Aorta (tissue), 5 donors: ENCODE measurements at regions not wholly inside any gene's neighbourhood (a gene's known extent, or its start where the extent isn't known, plus 50 kb on each side); places are given as distances from the start of the nearest gene placed in this dataset.
"Not testable (repeated sequence)": the region's sequence is repeated elsewhere in the genome, so short reads cannot be mapped to it uniquely, and the experiment has no call there.

Source experiments
- ATAC-seq: fragments of 200-7000 bp; cut with Tn5 transposase; one replicate; pipeline ENCODE4 v1.9.1; 2022; ENCODE audit warnings: moderate library complexity; ENCODE audit not compliant: low FRiP score
- DNase-seq, 2 donors: peaks; one replicate each; pipeline ENCODE4 v3.0.0-alpha.2; 2020
- H3K27ac ChIP-seq, 2 donors: one replicate each; pipeline ENCODE4 v1.5.1; 2013; ENCODE audit warnings: low read length in 2 of 2, mild to moderate bottlenecking in 2 of 2, moderate library complexity in 2 of 2, control low read depth in 1 of 2, inconsistent platforms in 1 of 2, low read depth in 1 of 2
- H3K27me3 ChIP-seq, 2 donors: one replicate each; pipeline ENCODE4 v1.6.1; 2013; ENCODE audit warnings: control low read depth in 1 of 2, low read length in 1 of 2, mild to moderate bottlenecking in 1 of 2, moderate library complexity in 1 of 2; ENCODE audit not compliant: insufficient read depth in 2 of 2, control insufficient read depth in 1 of 2
- H3K36me3 ChIP-seq, 2 donors: one replicate each; pipeline ENCODE4 v1.6.1; 2013; ENCODE audit warnings: control low read depth in 1 of 2, low read length in 1 of 2, mild to moderate bottlenecking in 1 of 2; ENCODE audit not compliant: insufficient read depth in 2 of 2, control insufficient read depth in 1 of 2
- H3K4me1 ChIP-seq, 2 donors: one replicate each; pipeline ENCODE4 v1.6.1; 2013; ENCODE audit warnings: low read length in 2 of 2, control low read depth in 1 of 2, mild to moderate bottlenecking in 1 of 2, moderate library complexity in 1 of 2; ENCODE audit not compliant: insufficient read depth in 2 of 2, control insufficient read depth in 1 of 2
- H3K4me3 ChIP-seq, 2 donors: one replicate each; pipeline ENCODE4 v1.5.1; 2013; ENCODE audit warnings: low read length in 2 of 2, control low read depth in 1 of 2, mild to moderate bottlenecking in 1 of 2
- H3K9me3 ChIP-seq: one replicate; pipeline ENCODE4 v1.6.1; 2013; ENCODE audit warnings: mild to moderate bottlenecking, low read length; ENCODE audit not compliant: control insufficient read depth
- WGBS, 2 donors: extraction: QIAGEN DNeasy Blood & Tissue Kit; methylation state at CpG; one replicate each; pipeline ENCODE4 v1.1.7; 2013; 5-methylcytosine and 5-hydroxymethylcytosine counted together
- intact Hi-C, 2 donors: fragments of 100-400 bp; cut with DNase I; formaldehyde crosslinking; loops; one replicate each; pipeline versions ENCODE4 v1.14.2 to v1.15.0; 2022
- donor health status: healthy with polysubstance abuse.
- donor health status: Bipolar disorder and iron deficiency.
- donor health status: DM: no; HTN: no; CAD: no.
- donor health status: DM: no; HTN: no; CAD: no.
- donor health status: DM: yes; HTN: yes; CAD: no.

DNA sequence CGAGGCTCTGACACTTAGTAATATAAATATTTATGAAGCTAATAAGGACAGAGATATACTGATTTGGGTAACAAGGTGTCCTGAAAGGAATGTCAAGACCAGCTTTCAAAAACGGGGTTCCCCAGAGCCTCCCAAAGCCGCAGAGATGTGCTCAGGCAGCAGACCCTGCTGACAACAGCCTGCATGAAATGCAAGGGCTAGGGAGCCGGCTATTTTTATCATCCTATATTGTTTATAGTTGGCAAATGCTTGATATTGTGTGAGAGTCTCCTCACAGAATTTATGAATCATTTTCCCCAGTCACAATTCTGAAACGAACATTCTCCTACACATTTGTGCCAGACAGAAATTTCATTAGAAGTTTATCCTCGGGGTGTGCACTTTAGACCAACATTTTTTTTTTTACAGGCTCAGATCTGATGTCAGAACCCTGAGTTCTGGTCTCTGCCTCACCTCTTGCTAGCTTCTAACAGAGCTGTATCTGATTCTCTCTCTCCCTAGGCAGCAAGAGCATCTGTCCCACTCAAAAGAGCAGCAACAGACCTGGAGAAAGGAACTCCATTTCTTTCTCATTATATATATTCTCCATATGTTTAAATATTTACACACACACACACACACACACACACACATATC lies 302.3 kb upstream of the PLD5 start:
- Histone ChIP-seq H3K27ac (no peak overlapping the region), H3K36me3 (no peaks in the 10 kb centered on the region), H3K27me3 (no peaks in the 10 kb centered on the region), H3K4me3 (no peak overlapping the region), H3K4me1 (no peaks in the 10 kb centered on the region), H3K9me3 (no peaks in the 10 kb centered on the region)
- intact Hi-C loops, result no loop called here
- WGBS, 2 donors, result 30 to 32% methylated on average over 6 of the region's 6 CpGs
- no peak for DNase-seq
- ATAC-seq, result no peak

DNA sequence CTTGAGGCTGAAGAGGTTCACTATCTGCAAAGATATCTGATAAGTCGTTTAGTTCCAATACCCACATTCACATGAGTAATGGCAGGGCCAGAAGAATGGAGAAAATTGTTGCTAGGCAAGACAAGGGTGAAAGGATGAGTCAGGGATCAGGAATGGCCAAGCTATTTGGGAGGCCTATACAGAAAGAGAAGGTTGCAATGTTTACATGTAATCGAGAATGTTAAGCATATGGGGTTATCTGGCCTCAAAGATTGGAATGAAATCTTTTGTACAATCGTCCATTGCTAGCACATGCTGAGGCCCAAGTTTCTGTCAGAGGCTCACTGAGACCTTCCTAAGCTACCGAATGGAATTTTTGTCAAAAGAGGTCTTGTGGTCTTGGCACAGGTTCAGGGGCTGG lies 299.9 kb upstream of the PLD5 start:
- H3K4me1 ChIP-seq, result no peaks in the 10 kb centered on the region
- no peak for DNase-seq
- no peak for ATAC-seq
- intact Hi-C loops, result no loop called here
- 58 to 61% methylated on average over 4 of the region's 4 CpGs for WGBS, 2 donors
- no peaks in the 10 kb centered on the region for H3K36me3 ChIP-seq
- H3K4me3 ChIP-seq, result no peak overlapping the region
- H3K27me3 ChIP-seq, result no peaks in the 10 kb centered on the region
- no peak overlapping the region for H3K27ac ChIP-seq
- H3K9me3 ChIP-seq, result no peaks in the 10 kb centered on the region

DNA sequence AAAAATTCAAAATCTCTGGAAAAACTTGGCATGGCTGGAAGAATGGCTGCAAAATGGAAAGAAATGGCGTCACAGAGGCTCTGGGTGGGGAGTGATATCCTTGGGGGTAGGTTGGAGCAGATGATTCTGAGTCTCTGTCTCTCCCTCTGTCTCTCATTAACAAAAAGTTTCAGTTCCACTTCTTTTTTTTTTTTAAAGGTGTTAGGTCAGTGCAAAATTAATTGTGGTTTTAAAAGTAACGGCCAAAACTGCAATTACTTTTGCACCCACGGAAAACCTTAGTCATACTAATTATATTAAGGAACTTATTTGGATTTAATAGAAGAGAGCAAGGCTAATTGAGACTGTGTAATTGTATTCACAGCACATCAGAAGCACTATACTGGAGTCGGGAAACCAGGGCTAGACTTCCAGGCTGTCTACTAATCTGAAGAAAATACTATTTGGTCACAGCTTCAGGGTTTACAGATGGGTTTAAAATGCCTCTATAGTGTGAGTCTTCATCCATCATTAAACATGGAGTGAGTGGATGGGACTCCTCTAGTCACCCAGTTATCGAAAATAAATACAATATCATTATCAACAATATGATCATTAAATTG lies 289.1 kb upstream of the PLD5 start:
- no peak overlapping the region for H3K27ac ChIP-seq
- peaks cover 0 to 1% of the 10 kb centered on the region in 2 donors for H3K27me3 ChIP-seq
- no peaks in the 10 kb centered on the region for H3K4me1 ChIP-seq
- H3K4me3 ChIP-seq, result no peak overlapping the region
- no peaks in the 10 kb centered on the region for H3K36me3 ChIP-seq
- no peaks in the 10 kb centered on the region for H3K9me3 ChIP-seq
- intact Hi-C loops, result no loop called here
- ATAC-seq, result no peak
- 85 to 86% methylated on average over 5 of the region's 5 CpGs for WGBS, 2 donors
- no peak for DNase-seq

DNA sequence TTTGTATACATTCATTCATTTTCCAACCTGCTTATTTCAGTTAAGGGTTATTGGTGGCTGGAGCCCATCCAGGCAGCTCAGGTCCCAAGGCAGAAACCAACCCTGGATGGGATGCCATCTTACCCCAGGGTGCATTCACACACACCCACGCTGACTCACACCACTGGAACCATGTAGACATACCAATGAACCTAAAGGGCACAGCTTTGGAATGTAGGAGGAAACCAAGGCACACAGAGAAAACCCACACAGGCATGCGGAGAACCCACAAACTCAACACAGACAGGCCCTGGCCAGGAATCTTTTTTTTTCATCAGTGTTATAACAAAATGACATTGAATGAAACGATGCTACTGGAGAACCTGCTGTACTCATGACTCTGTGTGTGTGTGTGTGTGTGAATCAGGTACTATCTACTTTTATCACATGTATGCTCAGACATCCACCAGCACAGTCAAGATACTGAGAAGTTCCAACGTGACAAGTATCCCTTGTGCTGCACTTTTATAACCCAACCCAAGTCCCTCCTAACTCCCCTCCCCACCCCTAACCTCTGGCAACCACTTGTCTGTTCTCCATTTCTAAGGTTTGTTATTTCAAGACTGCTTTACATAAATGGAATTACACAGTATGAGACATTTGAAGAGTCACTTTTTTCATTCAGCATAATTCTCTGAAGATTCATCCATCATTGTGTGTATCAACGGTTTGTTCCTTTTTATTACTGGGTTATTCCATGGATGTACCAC lies 286.8 kb upstream of the PLD5 start:
- Histone ChIP-seq H3K4me1 (no peaks in the 10 kb centered on the region), H3K9me3 (no peaks in the 10 kb centered on the region), H3K27me3 (no peaks in the 10 kb centered on the region), H3K27ac (no peak overlapping the region), H3K36me3 (no peaks in the 10 kb centered on the region), H3K4me3 (no peak overlapping the region)
- ATAC-seq (no peak), DNase-seq (no peak)
- intact Hi-C loops, result no loop called here
- 59 to 61% methylated on average over 5 of the region's 5 CpGs for WGBS, 2 donors

DNA sequence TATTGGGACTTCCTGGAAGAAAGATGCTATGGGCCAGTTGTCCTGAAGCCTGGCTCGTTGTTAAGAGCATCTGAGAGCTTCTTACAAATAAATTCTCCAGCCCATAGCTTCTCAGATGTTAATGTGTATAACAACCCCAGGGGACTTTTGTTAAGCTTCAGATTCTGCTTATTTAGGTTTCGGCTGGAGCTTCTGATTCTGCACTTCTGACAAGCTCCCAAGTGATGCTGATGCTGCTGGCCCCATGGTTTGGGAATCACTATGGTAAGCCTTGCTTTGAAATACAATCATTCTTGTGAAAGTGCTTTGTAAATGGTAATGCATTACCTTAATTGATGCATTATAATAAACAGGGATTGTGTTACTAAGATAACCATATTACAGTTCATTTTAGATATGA lies 281.8 kb upstream of the PLD5 start:
- Histone ChIP-seq H3K27ac (no peak overlapping the region), H3K36me3 (no peaks in the 10 kb centered on the region), H3K9me3 (no peaks in the 10 kb centered on the region), H3K4me1 (no peaks in the 10 kb centered on the region), H3K27me3 (no peaks in the 10 kb centered on the region), H3K4me3 (no peak overlapping the region)
- DNase-seq (no peak), ATAC-seq (no peak)
- intact Hi-C loops, result no loop called here
- WGBS, 2 donors, result 29 to 35% methylated on average over 2 of the region's 2 CpGs

DNA sequence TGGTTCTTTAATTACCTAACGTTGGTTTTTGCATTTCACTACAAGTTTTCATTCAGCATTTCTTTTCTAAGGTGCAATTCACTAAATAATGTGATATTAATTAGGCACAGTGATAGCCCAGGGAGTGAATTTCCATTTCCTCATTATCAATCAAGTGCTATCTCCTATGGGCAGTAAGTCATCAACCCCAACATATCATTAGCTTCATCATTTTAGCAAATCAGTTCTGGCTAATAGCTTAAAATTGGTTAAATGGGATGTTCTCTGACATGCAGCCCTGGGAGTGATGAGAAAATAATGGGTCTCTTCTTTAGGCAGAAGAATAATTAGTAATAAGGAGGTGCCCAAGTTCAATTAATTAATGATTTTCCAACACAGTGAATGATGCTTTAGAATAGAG lies 280.9 kb upstream of the PLD5 start:
- H3K4me3 ChIP-seq, H3K4me1 ChIP-seq, H3K27ac ChIP-seq, H3K27me3 ChIP-seq, intact Hi-C loops, ATAC-seq, H3K9me3 ChIP-seq, H3K36me3 ChIP-seq, DNase-seq: not testable (repeated sequence)
- WGBS, 2 donors, result 58 to 59% methylated on average over 1 of the region's 1 CpG

DNA sequence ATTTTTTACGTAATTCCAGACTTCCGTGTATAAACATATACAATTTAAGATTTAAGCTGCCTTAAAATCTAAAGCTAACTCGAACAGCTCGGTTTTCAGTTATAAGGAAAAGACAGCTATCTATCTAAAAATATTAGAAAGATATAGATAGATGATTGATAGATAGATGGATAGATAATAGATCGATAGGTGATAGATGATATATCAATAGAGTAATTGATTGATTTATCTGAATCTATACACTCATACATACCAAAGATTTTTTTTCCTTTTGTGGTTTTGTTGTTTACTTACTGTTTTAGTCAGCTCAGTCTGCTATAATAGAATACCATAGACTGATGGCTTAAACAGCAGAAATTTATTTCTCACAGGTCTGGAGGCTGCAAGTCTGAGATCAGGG lies 278.5 kb upstream of the PLD5 start:
- DNase-seq, result no peak
- no peak overlapping the region for H3K27ac ChIP-seq

DNA sequence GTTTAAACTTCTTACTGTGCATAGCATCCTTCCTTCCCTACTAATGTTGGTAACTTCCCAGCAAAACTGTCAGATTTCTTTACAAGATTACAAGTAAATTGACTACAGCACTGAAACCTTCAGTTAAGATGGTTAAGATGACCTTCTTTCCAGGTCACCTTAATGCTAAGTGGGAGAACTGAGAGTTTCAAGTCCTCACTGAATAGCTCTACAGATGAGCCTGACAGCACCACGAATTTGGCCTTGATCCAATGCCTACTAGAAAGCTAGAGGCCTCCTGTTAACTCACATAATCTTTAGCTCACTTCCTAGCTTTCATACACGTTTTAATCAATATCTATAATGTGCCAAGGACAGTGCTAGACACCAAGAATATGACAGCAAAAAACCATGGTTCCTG lies 276.0 kb upstream of the PLD5 start:
- intact Hi-C loops, result no loop called here
- no peak for DNase-seq
- WGBS, 2 donors, result 22 to 26% methylated on average over 2 of the region's 2 CpGs

More for the DNA sequence above, 278.5 kb upstream of the PLD5 start:
- Histone ChIP-seq H3K4me3 (no peak overlapping the region), H3K4me1 (no peaks in the 10 kb centered on the region), H3K27me3 (no peaks in the 10 kb centered on the region), H3K36me3 (no peaks in the 10 kb centered on the region), H3K9me3 (no peaks in the 10 kb centered on the region)
- WGBS, 2 donors, result 89% methylated on average over 5 of the region's 5 CpGs
- intact Hi-C loops, result no loop called here
- ATAC-seq, result no peak

DNA sequence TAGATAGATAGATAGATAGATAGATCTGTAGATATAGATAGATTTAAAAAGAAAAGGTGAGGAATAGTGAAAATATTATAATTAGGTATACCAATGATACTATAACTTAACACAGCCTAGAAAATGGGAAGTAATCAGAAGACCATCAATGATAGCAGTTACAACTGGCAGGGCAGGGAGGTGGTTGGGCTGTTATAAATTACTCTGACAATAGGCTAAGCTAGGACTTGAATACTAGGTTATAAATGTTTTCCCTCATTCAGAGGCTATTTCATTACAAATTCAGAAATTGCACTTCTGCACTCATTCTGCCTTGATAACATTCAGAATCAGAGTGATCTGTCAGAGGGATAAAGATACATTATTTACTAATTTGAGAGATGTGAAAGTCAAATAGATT lies 273.4 kb upstream of the PLD5 start:
- H3K9me3 ChIP-seq, result no peaks in the 10 kb centered on the region
- ATAC-seq, result no peak
- no peak for DNase-seq

More for the DNA sequence above, 276.0 kb upstream of the PLD5 start:
- no peaks in the 10 kb centered on the region for H3K9me3 ChIP-seq
- H3K27me3 ChIP-seq, result no peaks in the 10 kb centered on the region
- no peak for ATAC-seq
- no peak overlapping the region for H3K4me3 ChIP-seq
- H3K36me3 ChIP-seq, result no peaks in the 10 kb centered on the region
- H3K27ac ChIP-seq, result no peak overlapping the region
- no peaks in the 10 kb centered on the region for H3K4me1 ChIP-seq

More for the DNA sequence above, 273.4 kb upstream of the PLD5 start:
- no peaks in the 10 kb centered on the region for H3K4me1 ChIP-seq
- intact Hi-C loops, result no loop called here
- no peaks in the 10 kb centered on the region for H3K27me3 ChIP-seq
- H3K4me3 ChIP-seq, result no peak overlapping the region
- no peak overlapping the region for H3K27ac ChIP-seq
- no peaks in the 10 kb centered on the region for H3K36me3 ChIP-seq
